LoVo (cell line): ENCODE measurements at regions not wholly inside any gene's neighbourhood (a gene's known extent, or its start where the extent isn't known, plus 50 kb on each side); places are given as distances from the start of the nearest gene placed in this dataset.
"Not testable (repeated sequence)": the region's sequence is repeated elsewhere in the genome, so short reads cannot be mapped to it uniquely, and the experiment has no call there.

Experiments
- DNase-seq: peaks from one replicate; pipeline ENCODE4 v3.0.0-alpha.2; 2016; ENCODE audit warnings: low spot score

GRCh38 chr6:167230288-167230687 is 60.8 kb upstream of the UNC93A start:
- DNase-seq = no peak

GRCh38 chr6:167232356-167232755 is 58.8 kb upstream of the UNC93A start:
- no peak for DNase-seq

GRCh38 chr6:167233490-167233889 is 57.6 kb upstream of the UNC93A start:
- DNase-seq = no peak

GRCh38 chr6:167234576-167234975 is 56.5 kb upstream of the UNC93A start:
- DNase-seq = not testable (repeated sequence)

- no peak for DNase-seq
Observed at GRCh38 chr6:167235005-167235404, 56.1 kb upstream of the UNC93A start.

- no peak for DNase-seq
Observed at GRCh38 chr6:167235421-167236238, 55.5 kb upstream of the UNC93A start.

- DNase-seq = no peak
Observed at GRCh38 chr6:167236239-167236571, 54.9 kb upstream of the UNC93A start.

- DNase-seq = no peak
Observed at GRCh38 chr6:167237438-167238145, 53.5 kb upstream of the UNC93A start.

GRCh38 chr6:167238146-167238693 is 52.9 kb upstream of the UNC93A start:
- DNase-seq = no peak

- no peak for DNase-seq
Observed at GRCh38 chr6:167238694-167239467, 52.2 kb upstream of the UNC93A start.

- DNase-seq = not testable (repeated sequence)
Observed at GRCh38 chr6:167239470-167239869, 51.6 kb upstream of the UNC93A start.

- no peak for DNase-seq
Observed at GRCh38 chr6:167240034-167240541, 51.0 kb upstream of the UNC93A start.
